H9 (cell line): ENCODE measurements at regions not wholly inside any gene's neighbourhood (a gene's known extent, or its start where the extent isn't known, plus 50 kb on each side); places are given as distances from the start of the nearest gene placed in this dataset.
A peak's percentile ranks its signal among the peaks of the same experiment; 100 is the strongest.

ENCODE experiments used
- DNase-seq: peaks from one replicate; pipeline ENCODE4 v3.0.0-alpha.2; 2017
- H2AFZ ChIP-seq: one replicate; pipeline ENCODE4 v1.6.1; 2013; ENCODE audit warnings: mild to moderate bottlenecking, low read length, control low read depth, moderate library complexity
- H2AK5ac ChIP-seq: 2 replicates; pipeline ENCODE4 v1.6.1; 2013; ENCODE audit warnings: low read length, control low read depth, mixed read lengths; ENCODE audit not compliant: insufficient read length
- H2BK120ac ChIP-seq: one replicate; pipeline ENCODE4 v1.6.1; 2013; ENCODE audit warnings: low read depth, mild to moderate bottlenecking, low read length, control low read depth, inconsistent platforms; ENCODE audit not compliant: poor library complexity, severe bottlenecking
- H2BK12ac ChIP-seq: 2 replicates; pipeline ENCODE4 v1.6.1; 2013; ENCODE audit warnings: low read length, control low read depth, mixed read lengths, low read depth; ENCODE audit not compliant: insufficient read length
- H2BK15ac ChIP-seq: 2 replicates; pipeline ENCODE4 v1.6.1; 2013; ENCODE audit warnings: low read depth, low read length, control low read depth
- H2BK20ac ChIP-seq: one replicate; pipeline ENCODE4 v1.6.1; 2013; ENCODE audit warnings: low read depth, mild to moderate bottlenecking, low read length, control low read depth, inconsistent platforms; ENCODE audit not compliant: poor library complexity, severe bottlenecking
- H2BK5ac ChIP-seq: 2 replicates; pipeline ENCODE4 v1.6.1; 2013; ENCODE audit warnings: low read length, control low read depth, mixed read lengths; ENCODE audit not compliant: insufficient read length
- H3K14ac ChIP-seq: 2 replicates; pipeline ENCODE4 v1.6.1; 2013; ENCODE audit warnings: low read length, control low read depth; ENCODE audit not compliant: insufficient read depth
- H3K18ac ChIP-seq: 2 replicates; pipeline ENCODE4 v1.6.1; 2013; ENCODE audit warnings: low read depth, mild to moderate bottlenecking, mixed read lengths, low read length, control low read depth; ENCODE audit not compliant: insufficient read length
- H3K23ac ChIP-seq: 2 replicates; pipeline ENCODE4 v1.6.1; 2013; ENCODE audit warnings: low read length, control low read depth, mixed read lengths, low read depth; ENCODE audit not compliant: insufficient read length
- H3K23me2 ChIP-seq: 2 replicates; pipeline ENCODE4 v1.6.1; 2013; ENCODE audit warnings: low read depth, mild to moderate bottlenecking, mixed read lengths, low read length, control low read depth; ENCODE audit not compliant: insufficient read length, poor library complexity, severe bottlenecking
- H3K27ac ChIP-seq: 2 replicates; pipeline ENCODE4 v1.5.1; 2013; ENCODE audit warnings: low read length, control low read depth, mixed read lengths, low read depth; ENCODE audit not compliant: insufficient read length
- H3K27me3 ChIP-seq: 2 replicates; pipeline ENCODE4 v1.6.1; 2013; ENCODE audit warnings: low read length, control low read depth, inconsistent platforms; ENCODE audit not compliant: insufficient read depth
- H3K4ac ChIP-seq: 2 replicates; pipeline ENCODE4 v1.6.1; 2013; ENCODE audit warnings: low read depth, mild to moderate bottlenecking, control low read depth, inconsistent platforms, low read length, moderate library complexity
- H3K4me1 ChIP-seq: 2 replicates; pipeline ENCODE4 v1.6.1; 2013; ENCODE audit warnings: low read length, control low read depth, inconsistent platforms; ENCODE audit not compliant: insufficient read depth
- H3K4me2 ChIP-seq: 2 replicates; pipeline ENCODE4 v1.6.1; 2013; ENCODE audit warnings: low read length, control low read depth, mixed read lengths; ENCODE audit not compliant: insufficient read length, insufficient read depth
- H3K56ac ChIP-seq: 2 replicates; pipeline ENCODE4 v1.6.1; 2013; ENCODE audit warnings: low read depth, mild to moderate bottlenecking, mixed read lengths, low read length, control low read depth; ENCODE audit not compliant: insufficient read length
- H3K79me1 ChIP-seq: 2 replicates; pipeline ENCODE4 v1.6.1; 2013; ENCODE audit warnings: low read depth, mild to moderate bottlenecking, moderate library complexity, low read length, control low read depth, inconsistent platforms; ENCODE audit not compliant: insufficient read depth, poor library complexity, severe bottlenecking
- H3K79me2 ChIP-seq: 2 replicates; pipeline ENCODE4 v1.6.1; 2013; ENCODE audit warnings: low read length, control low read depth, inconsistent platforms; ENCODE audit not compliant: insufficient read depth
- H3K9ac ChIP-seq: 2 replicates; pipeline ENCODE4 v1.6.1; 2013; ENCODE audit warnings: low read length, control low read depth, mixed read lengths; ENCODE audit not compliant: insufficient read length; ENCODE audit errors: extremely low read depth
- H3K9me3 ChIP-seq: one replicate; pipeline ENCODE4 v1.6.1; 2013; ENCODE audit warnings: low read depth, low read length, inconsistent platforms; ENCODE audit not compliant: control insufficient read depth
- H3T11ph ChIP-seq: one replicate; pipeline ENCODE4 v1.6.1; 2013; ENCODE audit warnings: mild to moderate bottlenecking, low read length, control low read depth, inconsistent platforms
- H4K20me1 ChIP-seq: one replicate; pipeline ENCODE4 v1.6.1; 2013; ENCODE audit not compliant: control insufficient read depth, insufficient read length, insufficient read depth
- H4K5ac ChIP-seq: 2 replicates; pipeline ENCODE4 v1.6.1; 2013; ENCODE audit warnings: low read depth, mild to moderate bottlenecking, mixed read lengths, low read length, control low read depth; ENCODE audit not compliant: insufficient read length
- H4K8ac ChIP-seq: replicated peaks from 2 replicates; pipeline ENCODE4 v1.6.1; 2013; ENCODE audit warnings: low read length, control low read depth, mixed read lengths, low read depth; ENCODE audit not compliant: insufficient read length
- H4K91ac ChIP-seq: 2 replicates; pipeline ENCODE4 v1.6.1; 2013; ENCODE audit warnings: low read depth, mild to moderate bottlenecking, moderate library complexity, mixed read lengths, low read length, control low read depth; ENCODE audit not compliant: insufficient read length
- H3K27ac Mint-ChIP-seq, 3 experiments: 2 replicates in 2 of 3; 3 replicates in 1 of 3; pipeline ENCODE4 v1.8.0; 2020 to 2021; ENCODE audit warnings: mixed read lengths in 3 of 3, mild to moderate bottlenecking in 1 of 3, moderate library complexity in 1 of 3
- H3K27me3 Mint-ChIP-seq: 2 replicates; pipeline ENCODE4 v1.8.0; 2021; ENCODE audit warnings: low read depth, mild to moderate bottlenecking, moderate library complexity, mixed read lengths
- H3K36me3 Mint-ChIP-seq, 3 experiments: 2 replicates in 2 of 3; 3 replicates in 1 of 3; pipeline ENCODE4 v1.8.0; 2020 to 2021; ENCODE audit warnings: low read depth in 3 of 3, mixed read lengths in 3 of 3; ENCODE audit not compliant: insufficient read depth in 1 of 3
- H3K4me1 Mint-ChIP-seq, 2 experiments: 2 replicates each; pipeline ENCODE4 v1.8.0; 2020; ENCODE audit warnings: mixed read lengths in 2 of 2
- H3K4me3 Mint-ChIP-seq, 2 experiments: 2 replicates in 1 of 2; 3 replicates in 1 of 2; pipeline ENCODE4 v1.8.0; 2020 to 2021; ENCODE audit warnings: mild to moderate bottlenecking in 2 of 2, mixed read lengths in 2 of 2, moderate library complexity in 1 of 2
- H3K9me3 Mint-ChIP-seq, 2 experiments: 2 replicates in 1 of 2; 3 replicates in 1 of 2; pipeline ENCODE4 v1.8.0; 2020; ENCODE audit warnings: mild to moderate bottlenecking in 2 of 2, mixed read lengths in 2 of 2, moderate library complexity in 1 of 2
- CTCF ChIP-seq: fragments of 200-600 bp; sonication (generic); conservative IDR thresholded peaks from 3 replicates; pipeline ENCODE4 v1.8.0; 2021; ENCODE audit warnings: antibody characterized with exemption, mild to moderate bottlenecking
- WGBS: extraction: QIAGEN DNeasy Blood & Tissue Kit; methylation state at CpG from one replicate; pipeline ENCODE4 v1.1.7; 2013; ENCODE audit warnings: missing lambda C conversion rate, low lambda C conversion rate, mixed read lengths; ENCODE audit not compliant: insufficient read length; ENCODE audit errors: extremely low coverage; 5-methylcytosine and 5-hydroxymethylcytosine counted together

- Histone ChIP-seq H3K56ac (no peak overlapping the region), H3K4me2 (no peak overlapping the region), H3K23me2 (no peaks in the 10 kb centered on the region), H2BK120ac (no peak overlapping the region), H3K79me1 (no peaks in the 10 kb centered on the region), H3K79me2 (no peaks in the 10 kb centered on the region), H3K9me3 (peaks cover 6% of the 10 kb centered on the region), H3K9ac (no peak overlapping the region), H3K14ac (no peak overlapping the region), H2BK12ac (no peak overlapping the region), H4K91ac (no peak overlapping the region), H4K5ac (no peak overlapping the region), H2BK20ac (no peak overlapping the region), H3T11ph (no peak overlapping the region), H2AFZ (no peak overlapping the region), H2BK15ac (no peak overlapping the region), H3K4me1 (no peaks in the 10 kb centered on the region), H3K4ac (no peak overlapping the region), H2BK5ac (no peak overlapping the region), H3K23ac (no peak overlapping the region), H4K8ac (no peak overlapping the region), H3K18ac (no peak overlapping the region), H4K20me1 (no peaks in the 10 kb centered on the region), H3K27me3 (no peaks in the 10 kb centered on the region), H3K27ac (no peak overlapping the region), H2AK5ac (no peak overlapping the region)
- peak; percentile 47 for TF ChIP-seq CTCF
- Mint-ChIP-seq H3K4me1 (no peaks in the 10 kb centered on the region), H3K4me3 (no peak overlapping the region), H3K27ac (no peak overlapping the region), H3K27me3 (peaks cover 17% of the 10 kb centered on the region), H3K9me3 (peaks cover 7 to 10% of the 10 kb centered on the region in 2 experiments; a peak in 4 of 5 replicates), H3K36me3 (no peaks in the 10 kb centered on the region; a peak in 2 of 7 replicates)
- peak; percentile 72 for DNase-seq
- no CpG with 5 or more reads among the region's 27 CpGs for WGBS
Measured at GRCh38 chr4:3668825-3669552, 97.2 kb upstream of the ADRA2C start.
